ENCODE measurements at regions not wholly inside any gene's neighbourhood (a gene's known extent, or its start where the extent isn't known, plus 50 kb on each side); places are given as distances from the start of the nearest gene placed in this dataset.

DNA sequence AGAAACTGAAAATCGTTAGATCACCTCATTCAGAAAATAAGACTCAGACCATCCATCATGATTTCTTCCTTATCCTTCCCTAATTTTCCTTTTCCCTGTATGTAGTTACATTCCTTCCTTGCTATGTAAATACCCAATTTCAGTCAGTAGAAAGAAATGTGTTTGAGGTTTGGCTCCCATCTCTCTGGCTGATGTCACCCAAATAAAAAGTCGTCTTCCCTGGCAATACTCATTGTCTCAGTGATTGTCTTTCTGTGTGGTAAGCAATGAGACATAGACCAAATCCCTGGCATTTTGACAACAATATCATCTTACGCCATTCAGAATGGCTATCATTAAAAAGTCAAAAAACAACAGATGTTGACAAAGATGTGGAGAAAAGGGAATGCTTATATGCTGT, 303.9 kb upstream of the EDIL3 start:
- DNase-seq (ENCODE audit: low spot score) = no peak

- DNase-seq (ENCODE audit: low spot score) = no peak
Measured at GRCh38 chr5:84685121-84685894, 300.6 kb upstream of the EDIL3 start.

GRCh38 chr5:84683594-84683993, 298.9 kb upstream of the EDIL3 start:
- DNase-seq (ENCODE audit: low spot score) = no peak

GRCh38 chr5:84682531-84682930, 297.9 kb upstream of the EDIL3 start:
- DNase-seq (ENCODE audit: low spot score) = no peak

DNA sequence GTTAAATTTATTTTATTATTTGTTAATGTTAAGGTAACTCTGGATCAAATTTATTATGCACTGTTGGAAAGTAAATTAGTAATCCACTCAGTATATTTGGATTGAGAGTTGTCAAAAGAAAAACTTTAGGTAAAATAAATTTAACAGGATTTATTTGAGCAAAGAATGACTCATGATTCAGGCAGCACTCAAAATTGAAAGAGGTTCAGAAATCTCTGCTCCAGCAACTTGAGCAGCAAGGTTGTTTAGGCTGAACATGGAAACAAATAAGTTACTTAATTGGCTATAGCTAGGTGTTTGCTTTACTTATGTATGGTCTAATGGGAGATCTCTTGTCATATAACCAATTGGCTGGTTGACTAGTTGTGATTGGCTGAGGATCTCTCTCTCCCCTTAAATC, 296.2 kb upstream of the EDIL3 start:
- no peak for DNase-seq (ENCODE audit: low spot score)

DNA sequence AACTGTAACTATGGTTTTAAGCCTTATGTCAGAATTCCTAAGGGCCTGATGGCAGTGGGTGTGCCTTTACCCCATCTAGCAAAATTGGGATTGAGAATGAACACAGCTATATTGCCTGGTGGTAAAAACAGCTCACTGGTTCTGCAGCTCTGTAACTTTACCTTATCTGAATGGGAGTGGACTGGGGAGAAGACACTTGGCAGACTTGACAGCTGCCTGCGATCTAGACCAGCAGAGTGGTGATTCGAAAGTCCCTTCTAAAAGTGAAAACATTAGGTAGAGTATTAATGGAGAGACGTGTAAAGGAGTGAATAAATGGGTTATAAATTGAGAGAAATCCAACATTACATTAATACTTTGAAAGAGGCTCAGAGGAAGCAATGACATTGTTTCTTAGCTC, 289.1 kb upstream of the EDIL3 start:
- DNase-seq (ENCODE audit: low spot score) = no peak

- DNase-seq (ENCODE audit: low spot score) = no peak
Measured at GRCh38 chr5:84667576-84667975, 282.9 kb upstream of the EDIL3 start.

DNA sequence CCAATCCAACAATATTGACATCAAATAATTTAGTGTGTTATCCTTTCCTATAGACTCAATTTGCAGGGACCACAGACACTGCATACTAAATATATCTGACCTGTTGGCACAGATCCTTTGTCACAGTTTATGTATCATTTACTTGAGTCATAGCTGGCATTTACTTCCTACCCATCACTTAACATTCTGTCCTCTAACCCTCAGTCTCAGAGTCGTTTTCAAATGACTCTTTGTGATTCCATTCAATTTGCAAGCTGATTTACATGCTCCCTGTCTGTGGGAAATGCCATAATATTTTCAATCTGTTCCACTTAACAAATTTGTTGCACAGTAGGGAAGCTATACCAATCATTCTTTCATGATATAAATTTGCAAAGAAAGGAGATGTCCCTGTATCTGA, 265.7 kb upstream of the EDIL3 start:
- no peak for DNase-seq (ENCODE audit: low spot score)

DNA sequence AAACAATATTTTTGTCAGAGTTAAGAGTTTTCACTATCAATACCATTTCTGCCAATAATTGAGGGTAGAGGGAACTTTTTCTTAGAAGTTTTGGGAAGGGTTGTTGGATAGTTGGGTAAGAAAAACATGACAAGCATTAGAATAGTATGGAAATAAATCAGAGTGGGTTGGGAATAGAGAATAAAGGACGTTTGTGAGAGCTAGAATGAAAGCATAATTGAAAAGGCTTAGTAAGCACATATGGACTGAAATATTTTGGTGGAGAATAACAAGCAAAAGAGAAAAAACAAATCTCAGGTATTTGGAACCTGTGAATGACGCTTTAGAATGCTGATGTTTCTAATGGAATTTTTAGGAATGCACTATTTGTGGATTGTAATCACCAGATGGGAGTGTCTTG, 262.9 kb upstream of the EDIL3 start:
- DNase-seq (ENCODE audit: low spot score) = no peak

GRCh38 chr5:84642795-84643194, 258.1 kb upstream of the EDIL3 start:
- DNase-seq (ENCODE audit: low spot score) = no peak

DNA sequence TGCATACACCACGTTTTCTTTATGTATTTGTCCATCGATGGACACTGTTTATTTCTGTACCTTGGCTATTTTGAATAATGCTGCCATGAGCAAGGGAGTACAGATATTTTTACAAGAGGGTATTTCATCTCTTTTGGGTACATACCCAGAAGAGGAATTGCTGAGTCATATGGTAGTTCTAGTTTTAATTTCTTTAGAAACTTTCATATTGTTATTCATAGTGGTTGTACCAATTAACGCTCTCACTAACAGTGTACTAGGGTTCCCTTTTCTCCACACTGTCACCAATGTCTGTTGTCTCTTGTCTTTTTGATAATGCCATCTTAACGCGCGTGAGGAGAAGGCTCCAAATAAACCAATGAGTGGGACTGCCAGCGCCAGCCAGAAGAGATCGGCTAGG, 257.6 kb upstream of the EDIL3 start:
- no peak for DNase-seq (ENCODE audit: low spot score)

GRCh38 chr5:84637662-84638375, 253.1 kb upstream of the EDIL3 start:
- DNase-seq (ENCODE audit: low spot score) = no peak

GRCh38 chr5:84635235-84636055, 250.8 kb upstream of the EDIL3 start:
- DNase-seq (ENCODE audit: low spot score) = no peak

DNA sequence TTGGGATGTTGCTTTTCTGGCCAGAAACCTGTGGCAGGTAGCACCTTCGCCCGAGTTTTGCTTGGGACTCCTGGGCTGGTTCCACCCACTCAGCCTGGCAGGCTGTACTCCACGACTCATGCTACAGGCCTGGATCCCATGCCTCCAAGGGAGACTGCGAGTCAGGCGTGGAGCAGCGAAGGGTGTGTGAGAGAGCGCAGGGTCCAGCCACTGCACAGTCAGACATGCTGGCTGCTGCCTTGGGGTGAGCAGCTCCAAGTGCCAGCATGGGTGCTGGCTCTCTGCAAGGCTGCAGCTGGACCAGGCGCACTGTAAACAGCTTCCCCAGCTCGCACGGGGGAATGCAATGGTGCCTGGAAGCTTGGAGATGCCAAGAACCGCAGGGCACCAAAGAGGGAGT, 249.6 kb upstream of the EDIL3 start:
- DNase-seq (ENCODE audit: low spot score) = no peak

DNA sequence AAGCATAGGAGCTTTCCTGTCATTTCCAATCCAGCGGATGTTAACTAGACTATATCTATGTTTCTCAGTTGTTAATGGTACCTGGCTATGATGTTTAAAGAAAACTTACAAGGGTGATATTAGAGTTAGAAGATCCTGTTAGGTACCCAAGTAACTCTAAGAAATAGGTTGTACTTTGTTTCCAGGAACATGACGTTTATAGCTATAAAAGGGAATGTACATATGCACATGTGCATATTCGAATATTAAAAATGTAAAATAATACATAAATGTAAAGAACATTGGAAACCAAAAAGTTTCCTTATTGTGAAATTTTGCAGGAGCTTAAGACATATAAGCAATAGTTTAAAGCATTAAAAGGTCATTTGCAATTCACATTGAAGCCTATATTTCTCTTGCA, 247.7 kb upstream of the EDIL3 start:
- no peak for DNase-seq (ENCODE audit: low spot score)

DNA sequence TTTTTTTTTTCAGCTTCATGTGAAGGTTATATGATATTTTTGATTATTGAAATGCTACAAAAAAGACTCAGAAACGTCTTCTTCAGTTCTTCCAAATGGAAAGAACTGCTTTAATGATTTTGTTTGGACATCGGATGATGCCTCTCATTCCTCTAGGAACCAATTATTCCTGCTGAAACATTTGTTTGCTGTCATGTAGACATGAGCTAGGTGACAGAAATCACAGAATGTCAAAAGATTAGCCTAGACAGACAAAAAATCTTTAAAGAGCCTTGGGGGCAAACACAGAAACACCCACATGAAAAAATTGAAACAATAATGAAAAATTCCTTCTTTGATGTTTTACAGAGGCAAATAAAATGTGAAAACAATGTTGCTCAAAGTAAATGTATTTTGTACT, 244.2 kb upstream of the EDIL3 start:
- no peak for DNase-seq (ENCODE audit: low spot score)

DNA sequence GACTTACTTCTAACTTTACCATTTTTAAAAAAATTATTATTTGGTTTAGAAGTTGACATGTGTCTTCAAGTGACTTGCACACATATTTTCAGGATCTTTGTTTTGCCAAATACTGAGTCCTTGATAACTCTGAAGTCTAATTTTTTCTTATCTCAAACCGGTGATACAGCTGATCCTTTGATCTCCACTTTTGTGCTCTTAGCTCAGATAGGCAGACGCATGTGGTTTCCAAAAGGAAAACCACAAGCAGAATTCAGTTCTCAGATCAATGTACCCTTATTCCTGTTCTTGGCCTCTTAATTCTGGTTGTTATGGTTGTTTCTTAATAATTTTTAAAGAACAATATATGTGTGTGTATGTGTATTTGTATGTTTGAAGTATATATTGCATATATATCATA, 238.3 kb upstream of the EDIL3 start:
- DNase-seq (ENCODE audit: low spot score) = no peak

DNA sequence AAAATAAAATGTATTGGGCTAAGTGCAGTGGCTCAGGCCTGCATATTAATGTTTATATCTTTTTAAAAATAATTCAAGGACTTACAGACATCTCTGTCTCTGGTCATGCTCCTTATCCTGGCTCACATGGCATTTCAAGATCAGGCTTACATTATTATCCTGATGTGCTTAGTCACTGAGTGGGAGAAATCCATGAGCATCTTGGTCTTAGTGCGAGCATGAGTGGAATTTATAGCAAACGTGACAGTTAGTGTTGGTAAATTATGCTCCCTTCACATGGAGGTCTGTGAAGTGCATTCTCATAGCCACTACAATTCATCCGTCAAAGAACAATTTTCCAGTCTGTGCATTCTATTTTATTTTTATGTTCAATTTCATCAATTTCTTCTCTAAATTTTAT, 237.8 kb upstream of the EDIL3 start:
- no peak for DNase-seq (ENCODE audit: low spot score)

DNA sequence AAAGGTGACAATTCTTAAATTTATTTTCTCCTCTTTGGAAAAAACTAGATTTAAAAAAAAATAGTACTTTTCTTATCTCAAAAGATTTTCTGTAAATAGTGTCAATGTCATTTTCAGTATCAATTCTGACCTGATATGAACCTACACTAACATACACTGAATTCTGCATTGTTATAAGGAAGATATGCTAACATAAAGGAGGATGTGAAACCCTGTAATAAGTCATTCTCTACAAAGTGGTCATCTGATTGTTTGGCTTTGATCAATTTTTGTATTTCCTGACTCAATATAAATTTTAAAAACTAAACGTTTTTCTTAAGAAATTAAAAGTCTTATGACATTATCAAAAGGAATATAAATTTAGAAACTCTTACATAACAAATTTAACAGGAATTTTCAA, 233.6 kb upstream of the EDIL3 start:
- no peak for DNase-seq (ENCODE audit: low spot score)

GRCh38 chr5:84614906-84615305, 230.2 kb upstream of the EDIL3 start:
- DNase-seq (ENCODE audit: low spot score) = no peak

DNA sequence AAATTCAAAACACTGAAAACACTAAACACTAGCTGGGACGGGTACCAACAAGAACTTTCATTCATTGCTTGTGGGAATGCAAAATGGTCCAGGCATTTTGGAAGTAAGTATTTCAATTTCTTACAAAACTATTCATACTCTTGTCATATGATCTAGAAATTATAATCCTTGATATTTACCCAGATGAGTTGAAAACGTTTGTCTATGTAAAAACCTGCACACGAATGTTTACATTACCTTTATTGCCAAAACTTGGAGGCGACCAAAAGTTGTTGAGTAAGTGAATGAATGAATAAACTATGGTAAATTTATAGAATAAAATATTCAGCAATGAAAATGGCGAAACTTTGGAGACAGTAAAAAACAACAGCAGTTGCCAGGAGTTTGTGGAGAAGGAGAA, 222.1 kb upstream of the EDIL3 start:
- DNase-seq (ENCODE audit: low spot score) = no peak

GRCh38 chr5:84605241-84605640, 220.6 kb upstream of the EDIL3 start:
- DNase-seq (ENCODE audit: low spot score) = no peak

GRCh38 chr5:84603568-84604185, 219.0 kb upstream of the EDIL3 start:
- no peak for DNase-seq (ENCODE audit: low spot score)
